ENCODE measurements at regions not wholly inside any gene's neighbourhood (a gene's known extent, or its start where the extent isn't known, plus 50 kb on each side); places are given as distances from the start of the nearest gene placed in this dataset.

- no peak overlapping the region for H3K4me3 ChIP-seq (ENCODE audit: low read depth, low read length)
- no peak for TF ChIP-seq CTCF (IDR thresholded peaks at IDR 0.05; ENCODE audit: low read depth, low read length)
These were observed 143.2 kb upstream of the ZCCHC13 start for GRCh38 chrX:74160816-74161215.

DNA sequence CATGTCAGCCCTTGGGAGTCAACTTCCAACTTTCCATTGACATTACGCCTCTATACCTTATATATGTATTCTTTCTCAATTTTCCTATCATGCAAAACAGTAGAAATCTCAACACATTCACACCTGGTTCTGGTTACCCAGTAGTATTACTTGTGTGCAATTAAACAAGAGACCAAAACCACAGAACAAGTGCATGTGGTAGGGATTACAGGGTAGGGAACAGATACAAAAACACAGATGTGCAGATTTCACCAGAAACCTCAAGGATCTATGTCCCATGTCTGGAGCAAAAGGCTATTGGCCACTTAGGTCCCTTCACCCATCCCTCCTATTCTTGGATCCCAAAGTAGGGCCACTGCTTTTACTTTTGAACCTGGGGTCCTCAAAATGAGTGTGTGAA lies 143.6 kb upstream of the ZCCHC13 start:
- no peak for TF ChIP-seq CTCF (IDR thresholded peaks at IDR 0.05; ENCODE audit: low read depth, low read length)
- H3K4me3 ChIP-seq (ENCODE audit: low read depth, low read length), result no peak overlapping the region

DNA sequence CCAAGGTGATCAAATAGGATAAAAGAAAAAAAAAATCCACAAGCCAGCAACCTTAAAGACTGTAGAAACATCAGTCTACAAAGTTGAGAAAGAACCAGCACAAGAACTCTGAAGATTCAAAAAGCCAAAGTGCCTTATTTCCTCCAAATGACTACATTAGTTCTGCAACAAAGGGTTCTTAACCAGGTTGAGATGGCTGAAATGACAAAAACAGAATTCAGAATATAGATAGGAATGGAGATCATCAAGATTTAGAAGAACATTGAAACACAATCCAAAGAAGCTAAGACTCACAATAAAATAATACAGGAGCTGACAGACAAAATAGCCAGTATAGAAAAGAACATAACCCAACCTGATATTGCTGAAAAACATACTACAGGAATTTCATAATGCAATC lies 156.5 kb upstream of the ZCCHC13 start:
- no peak for TF ChIP-seq CTCF (IDR thresholded peaks at IDR 0.05; ENCODE audit: low read depth, low read length)
- no peak overlapping the region for H3K4me3 ChIP-seq (ENCODE audit: low read depth, low read length)

- no peak for TF ChIP-seq CTCF (IDR thresholded peaks at IDR 0.05; ENCODE audit: low read depth, low read length)
- H3K4me3 ChIP-seq (ENCODE audit: low read depth, low read length), result no peak overlapping the region
These were observed 165.0 kb upstream of the ZCCHC13 start for GRCh38 chrX:74138943-74139342.

- H3K4me3 ChIP-seq (ENCODE audit: low read depth, low read length), result no peak overlapping the region
- TF ChIP-seq CTCF (IDR thresholded peaks at IDR 0.05; ENCODE audit: low read depth, low read length), result peak; percentile 41; the same call in 1 of the 2 replicates
These were observed 170.7 kb upstream of the ZCCHC13 start for GRCh38 chrX:74133156-74133796.

GRCh38 chrX:74132280-74132679 lies 171.7 kb upstream of the ZCCHC13 start:
- TF ChIP-seq CTCF (IDR thresholded peaks at IDR 0.05; ENCODE audit: low read depth, low read length), result no peak
- H3K4me3 ChIP-seq (ENCODE audit: low read depth, low read length), result no peak overlapping the region

- TF ChIP-seq CTCF (IDR thresholded peaks at IDR 0.05; ENCODE audit: low read depth, low read length), result no peak
- no peak overlapping the region; the same call in 1 of the 2 replicates for H3K4me3 ChIP-seq (ENCODE audit: low read depth, low read length)
These were observed 184.7 kb upstream of the ZCCHC13 start for GRCh38 chrX:74119016-74119910.
